ENCODE measurements at regions not wholly inside any gene's neighbourhood (a gene's known extent, or its start where the extent isn't known, plus 50 kb on each side); places are given as distances from the start of the nearest gene placed in this dataset.

- TF ChIP-seq CTCF (IDR thresholded peaks at IDR 0.05; ENCODE audit: extremely low read depth in 1 of 2, insufficient read depth in 1 of 2, low read depth in 1 of 2, low read length in 2 of 2) (no peak), EZH2 (IDR thresholded peaks at IDR 0.05; ENCODE audit: borderline replicate concordance, low read depth, low read length, severe bottlenecking) (no peak), MAX (IDR thresholded peaks at IDR 0.05; ENCODE audit: insufficient read depth, insufficient read length) (no peak), POLR2AphosphoS5 (IDR thresholded peaks at IDR 0.05; ENCODE audit: insufficient read depth, low read depth, low read length) (no peak), POLR2A (IDR thresholded peaks at IDR 0.05; ENCODE audit: low read depth, low read length) (no peak), FOS (IDR thresholded peaks at IDR 0.05; ENCODE audit: borderline replicate concordance, insufficient read depth, low read length) (no peak), MYC (IDR thresholded peaks at IDR 0.05; ENCODE audit: low read depth, low read length) (no peak), GATA2 (IDR thresholded peaks at IDR 0.05; ENCODE audit: insufficient read depth, insufficient read length, low read depth, low read length) (no peak)
Observed at GRCh38 chr16:13558752-13559151, 361.2 kb upstream of the ERCC4 start.

All from endothelial cell of umbilical vein (primary cell).